Caco-2 (cell line): ENCODE measurements at regions not wholly inside any gene's neighbourhood (a gene's known extent, or its start where the extent isn't known, plus 50 kb on each side); places are given as distances from the start of the nearest gene placed in this dataset.

ENCODE experiments used
- BruUV-seq: library from RNA; stranded (reverse); fragments of 400-500 nt; replicated peaks from 2 replicates; lab custom pipeline; 2021; lab: Mats Ljungman, UMichigan
- CTCF ChIA-PET: fragments of 300-600 bp; sonication (Branson Sonifier 250); formaldehyde crosslinking; loops from one replicate; lab custom pipeline; 2022; ENCODE audit warnings: antibody characterized with exemption; lab: Charles Lee
- POLR2A ChIA-PET: fragments of 300-600 bp; sonication (Branson Sonifier 250); formaldehyde crosslinking; loops from one replicate; lab custom pipeline; 2022; ENCODE audit warnings: antibody characterized with exemption; lab: Charles Lee
- DNase-seq, 2 experiments: peaks; one replicate each; pipeline versions ENCODE4 v3.0.0 to v3.0.0-alpha.2; 2020 to 2022
- H3K27me3 ChIP-seq: replicated peaks from 2 replicates; pipeline ENCODE4 v1.6.0; 2011; ENCODE audit warnings: low read length; ENCODE audit not compliant: control insufficient read depth, insufficient read depth
- H3K36me3 ChIP-seq: 2 replicates; pipeline ENCODE4 v1.5.1; 2011; ENCODE audit warnings: low read length; ENCODE audit not compliant: control insufficient read depth, insufficient read depth
- H3K4me1 ChIP-seq: fragments of 250-450 bp; sonication (Bioruptor Pico); 2 replicates; pipeline ENCODE4 v1.5.1; 2020; ENCODE audit warnings: mild to moderate bottlenecking
- H3K4me3 ChIP-seq: 2 replicates; pipeline ENCODE4 v1.5.1; 2011; ENCODE audit warnings: low read depth, mild to moderate bottlenecking, control low read depth, low read length
- H3K9me3 ChIP-seq: fragments of 250-450 bp; sonication (Bioruptor Pico); 2 replicates; pipeline ENCODE4 v1.5.1; 2020; ENCODE audit warnings: mild to moderate bottlenecking, moderate library complexity
- H3K27ac Mint-ChIP-seq: one replicate; pipeline ENCODE4 v1.8.0; 2022; ENCODE audit warnings: mixed read lengths; ENCODE audit not compliant: unreplicated experiment
- H3K27me3 Mint-ChIP-seq: one replicate; pipeline ENCODE4 v1.8.0; 2022; ENCODE audit warnings: mixed read lengths; ENCODE audit not compliant: insufficient read depth, unreplicated experiment
- H3K36me3 Mint-ChIP-seq: one replicate; pipeline ENCODE4 v1.8.0; 2022; ENCODE audit warnings: mild to moderate bottlenecking, mixed read lengths; ENCODE audit not compliant: insufficient read depth, unreplicated experiment
- H3K4me1 Mint-ChIP-seq: one replicate; pipeline ENCODE4 v1.8.0; 2022; ENCODE audit warnings: low read depth, mixed read lengths; ENCODE audit not compliant: unreplicated experiment
- H3K4me3 Mint-ChIP-seq: one replicate; pipeline ENCODE4 v1.8.0; 2022; ENCODE audit warnings: mild to moderate bottlenecking, moderate library complexity, mixed read lengths; ENCODE audit not compliant: unreplicated experiment
- H3K9me3 Mint-ChIP-seq: one replicate; pipeline ENCODE4 v1.8.0; 2022; ENCODE audit warnings: mixed read lengths; ENCODE audit not compliant: unreplicated experiment
- CTCF ChIP-seq, 2 experiments: fragments of 200-600 bp in 1 of 2; IDR thresholded peaks; 1 replicate in 1 of 2; 2 replicates in 1 of 2; pipeline versions ENCODE4 v1.5.1 to v1.8.0; 2011 to 2022; ENCODE audit warnings: antibody characterized with exemption in 1 of 2, control low read depth in 1 of 2, inconsistent platforms in 1 of 2, low read depth in 1 of 2, low read length in 1 of 2, mild to moderate bottlenecking in 1 of 2, moderate library complexity in 1 of 2; ENCODE audit not compliant: insufficient read depth in 1 of 2, severe bottlenecking in 1 of 2, unreplicated experiment in 1 of 2
- intact Hi-C: fragments of 100-400 bp; cut with micrococcal nuclease; formaldehyde crosslinking; loops from one replicate; pipeline ENCODE4 v1.10.0; 2022; ENCODE audit not compliant: unreplicated experiment

- DNase-seq: no peak
- H3K27ac Mint-ChIP-seq: no peak overlapping the region
- H3K9me3 ChIP-seq: no peaks in the 10 kb centered on the region
- no TSS peak for BruUV-seq
- no peak for TF ChIP-seq CTCF (IDR thresholded peaks at IDR 0.05; ENCODE audit: insufficient read depth in 1 of 2, low read depth in 1 of 2, low read length in 1 of 2, severe bottlenecking in 1 of 2, unreplicated experiment in 1 of 2)
- CTCF ChIA-PET: interaction anchor here (0.7 kb wide), 1 partner anchor 614 kb away, joined by 4 read pairs; no protein-coding TSS in a partner anchor
- no peaks in the 10 kb centered on the region for H3K36me3 ChIP-seq
- H3K36me3 Mint-ChIP-seq: no peaks in the 10 kb centered on the region
- H3K4me1 ChIP-seq: no peaks in the 10 kb centered on the region
- POLR2A ChIA-PET: no interaction called here
- intact Hi-C loops: no loop called here
- H3K4me3 ChIP-seq: no peak overlapping the region
- H3K9me3 Mint-ChIP-seq: no peaks in the 10 kb centered on the region
- no peak overlapping the region for H3K4me3 Mint-ChIP-seq
- H3K4me1 Mint-ChIP-seq: no peaks in the 10 kb centered on the region
- H3K27me3 Mint-ChIP-seq: peaks cover 5% of the 10 kb centered on the region
- no peaks in the 10 kb centered on the region for H3K27me3 ChIP-seq
These were observed 220.1 kb downstream of the TBC1D2B start for GRCh38 chr15:77857419-77857818.

- Mint-ChIP-seq H3K4me1 (no peaks in the 10 kb centered on the region), H3K9me3 (no peaks in the 10 kb centered on the region)
- H3K4me1 ChIP-seq: 0 out of 2 replicates have a peak, but pooled peaks cover under 1% of the 10 kb centered on the region
These were observed 220.7 kb downstream of the TBC1D2B start for GRCh38 chr15:77856705-77857346.

GRCh38 chr15:77855871-77856270 lies 221.6 kb downstream of the TBC1D2B start:
- Mint-ChIP-seq H3K9me3 (no peaks in the 10 kb centered on the region), H3K4me1 (no peaks in the 10 kb centered on the region), H3K27me3 (peaks cover 5% of the 10 kb centered on the region), H3K27ac (no peak overlapping the region), H3K4me3 (no peak overlapping the region), H3K36me3 (no peaks in the 10 kb centered on the region)
- no peaks in the 10 kb centered on the region for H3K27me3 ChIP-seq
- POLR2A ChIA-PET: no interaction called here
- intact Hi-C loops: no loop called here
- no peak for DNase-seq
- CTCF ChIA-PET: interaction anchor here (0.7 kb wide), 2 partner anchors 223 to 238 kb away, joined by 3 to 5 read pairs; no protein-coding TSS in a partner anchor
- 0 out of 2 replicates have a peak, but pooled peaks cover 6% of the 10 kb centered on the region for H3K4me1 ChIP-seq
- no peak overlapping the region for H3K4me3 ChIP-seq
- H3K9me3 ChIP-seq: no peaks in the 10 kb centered on the region
- TF ChIP-seq CTCF (IDR thresholded peaks at IDR 0.05; ENCODE audit: insufficient read depth in 1 of 2, low read depth in 1 of 2, low read length in 1 of 2, severe bottlenecking in 1 of 2, unreplicated experiment in 1 of 2): no peak
- no TSS peak for BruUV-seq
- H3K36me3 ChIP-seq: no peaks in the 10 kb centered on the region

More at GRCh38 chr15:77856705-77857346, 220.7 kb downstream of the TBC1D2B start:
- no peaks in the 10 kb centered on the region for H3K36me3 Mint-ChIP-seq
- H3K9me3 ChIP-seq: no peaks in the 10 kb centered on the region
- H3K27ac Mint-ChIP-seq: no peak overlapping the region
- no peaks in the 10 kb centered on the region for H3K36me3 ChIP-seq
- H3K27me3 Mint-ChIP-seq: peaks cover 5% of the 10 kb centered on the region
- H3K4me3 Mint-ChIP-seq: no peak overlapping the region
- H3K27me3 ChIP-seq: no peaks in the 10 kb centered on the region
- no peak overlapping the region for H3K4me3 ChIP-seq
- ChIA-PET POLR2A (no interaction called here), CTCF (interaction anchor here (0.7 kb wide), 2 partner anchors 108 to 613 kb away, joined by 3 to 4 read pairs; no protein-coding TSS in a partner anchor)
- BruUV-seq: no TSS peak
- intact Hi-C loops: no loop called here
- TF ChIP-seq CTCF (IDR thresholded peaks at IDR 0.05; ENCODE audit: insufficient read depth in 1 of 2, low read depth in 1 of 2, low read length in 1 of 2, severe bottlenecking in 1 of 2, unreplicated experiment in 1 of 2): no peak
- DNase-seq: no peak
